Liver (tissue), 8 donors: ENCODE measurements at regions not wholly inside any gene's neighbourhood (a gene's known extent, or its start where the extent isn't known, plus 50 kb on each side); places are given as distances from the start of the nearest gene placed in this dataset.

ENCODE experiments used
- DNase-seq: peaks from one replicate; pipeline ENCODE4 v3.0.0-alpha.2; 2017; ENCODE audit warnings: low spot score
- H3K27ac ChIP-seq, 2 donors: one replicate each; pipeline ENCODE4 v1.7.0; 2013; ENCODE audit warnings: inconsistent platforms in 2 of 2, low read length in 2 of 2, control low read depth in 1 of 2, low read depth in 1 of 2, mild to moderate bottlenecking in 1 of 2
- H3K27me3 ChIP-seq, 4 donors: one replicate each; pipeline versions ENCODE4 v1.6.1 to v1.7.0; 2013; ENCODE audit warnings: low read length in 3 of 4, inconsistent platforms in 1 of 4, mild to moderate bottlenecking in 1 of 4, moderate library complexity in 1 of 4; ENCODE audit not compliant: control insufficient read depth in 4 of 4, insufficient read depth in 4 of 4
- H3K36me3 ChIP-seq, 4 donors: one replicate each; pipeline versions ENCODE4 v1.6.1 to v1.7.0; 2013; ENCODE audit warnings: low read length in 3 of 4, mild to moderate bottlenecking in 3 of 4, low read depth in 1 of 4, moderate library complexity in 1 of 4; ENCODE audit not compliant: control insufficient read depth in 4 of 4, insufficient read depth in 3 of 4
- H3K4me1 ChIP-seq, 4 donors: one replicate each; pipeline versions ENCODE4 v1.6.1 to v1.7.0; 2013; ENCODE audit warnings: low read length in 3 of 4, mild to moderate bottlenecking in 3 of 4, moderate library complexity in 1 of 4; ENCODE audit not compliant: control insufficient read depth in 4 of 4, insufficient read depth in 4 of 4
- H3K4me3 ChIP-seq, 3 donors: one replicate each; pipeline versions ENCODE4 v1.6.1 to v1.7.0; 2013; ENCODE audit warnings: low read length in 3 of 3, control low read depth in 1 of 3, low read depth in 1 of 3, mild to moderate bottlenecking in 1 of 3
- H3K9ac ChIP-seq, 2 donors: one replicate each; pipeline ENCODE4 v1.7.0; 2013; ENCODE audit warnings: low read length in 2 of 2, mild to moderate bottlenecking in 2 of 2, moderate library complexity in 2 of 2, control low read depth in 1 of 2, low read depth in 1 of 2
- H3K9me3 ChIP-seq, 4 donors: one replicate each; pipeline versions ENCODE4 v1.6.1 to v1.7.0; 2013; ENCODE audit warnings: low read length in 3 of 4; ENCODE audit not compliant: control insufficient read depth in 4 of 4
- FOXA1 ChIP-seq: IDR thresholded peaks from 2 replicates; pipeline ENCODE4 v1.6.1; 2016; ENCODE audit warnings: antibody characterized with exemption
- FOXA2 ChIP-seq: IDR thresholded peaks from 2 replicates; pipeline ENCODE4 v1.6.1; 2016; ENCODE audit warnings: antibody characterized with exemption
- GABPA ChIP-seq, 2 donors: IDR thresholded peaks in 1 of 2; conservative IDR thresholded peaks in 1 of 2; 2 replicates each; pipeline ENCODE4 v1.6.1; 2016; ENCODE audit warnings: antibody characterized with exemption in 2 of 2, mild to moderate bottlenecking in 1 of 2, moderate library complexity in 1 of 2
- HNF4A ChIP-seq, 2 donors: conservative IDR thresholded peaks; 2 replicates each; pipeline ENCODE4 v1.6.1; 2016; ENCODE audit warnings: antibody characterized with exemption in 2 of 2, mild to moderate bottlenecking in 2 of 2
- HNF4G ChIP-seq: IDR thresholded peaks from 2 replicates; pipeline ENCODE4 v1.6.1; 2016; ENCODE audit warnings: antibody characterized with exemption
- NR2F2 ChIP-seq: IDR thresholded peaks from 2 replicates; pipeline ENCODE4 v1.6.1; 2016; ENCODE audit warnings: antibody characterized with exemption
- RAD21 ChIP-seq, 2 donors: IDR thresholded peaks; 2 replicates each; pipeline ENCODE4 v1.6.1; 2016; ENCODE audit warnings: antibody characterized with exemption in 2 of 2, mild to moderate bottlenecking in 2 of 2
- RXRA ChIP-seq, 2 donors: IDR thresholded peaks; 2 replicates each; pipeline ENCODE4 v1.6.1; 2017 to 2018; ENCODE audit warnings: antibody characterized with exemption in 2 of 2, mild to moderate bottlenecking in 1 of 2
- SP1 ChIP-seq: IDR thresholded peaks from 2 replicates; pipeline ENCODE4 v1.6.1; 2018; ENCODE audit warnings: antibody characterized with exemption, mild to moderate bottlenecking
- YY1 ChIP-seq: IDR thresholded peaks from 2 replicates; pipeline ENCODE4 v1.6.1; 2016; ENCODE audit warnings: antibody characterized with exemption, mild to moderate bottlenecking
- WGBS: extraction: QIAGEN DNeasy Blood & Tissue Kit; methylation state at CpG from one replicate; pipeline ENCODE4 v1.1.7; 2013; 5-methylcytosine and 5-hydroxymethylcytosine counted together
- TF ChIP-seq, protein P1 (sequence below): IDR thresholded peaks from 2 replicates; pipeline ENCODE4 v1.6.1; 2016; ENCODE audit warnings: antibody characterized with exemption
- TF ChIP-seq, protein P2 (sequence below): IDR thresholded peaks from 2 replicates; pipeline ENCODE4 v1.6.1; 2016; ENCODE audit warnings: antibody characterized with exemption
- TF ChIP-seq, protein P3 (sequence below): IDR thresholded peaks from 2 replicates; pipeline ENCODE4 v1.6.1; 2016; ENCODE audit warnings: antibody characterized with exemption, mild to moderate bottlenecking
- TF ChIP-seq, protein P4 (sequence below): IDR thresholded peaks from 2 replicates; pipeline ENCODE4 v1.6.1; 2016; ENCODE audit warnings: antibody characterized with exemption
- TF ChIP-seq, protein P5 (sequence below): fragments of 150-350 bp; IDR thresholded peaks from 2 replicates; pipeline ENCODE4 v1.5.1; 2017; ENCODE audit warnings: improper control_type of control experiment, low read depth, low read length; ENCODE audit not compliant: missing input control
- donor health status: healthy.
- donor health status: healthy.
- donor health status: healthy.
- donor health status: healthy.
- donor health status: healthy.

DNA sequence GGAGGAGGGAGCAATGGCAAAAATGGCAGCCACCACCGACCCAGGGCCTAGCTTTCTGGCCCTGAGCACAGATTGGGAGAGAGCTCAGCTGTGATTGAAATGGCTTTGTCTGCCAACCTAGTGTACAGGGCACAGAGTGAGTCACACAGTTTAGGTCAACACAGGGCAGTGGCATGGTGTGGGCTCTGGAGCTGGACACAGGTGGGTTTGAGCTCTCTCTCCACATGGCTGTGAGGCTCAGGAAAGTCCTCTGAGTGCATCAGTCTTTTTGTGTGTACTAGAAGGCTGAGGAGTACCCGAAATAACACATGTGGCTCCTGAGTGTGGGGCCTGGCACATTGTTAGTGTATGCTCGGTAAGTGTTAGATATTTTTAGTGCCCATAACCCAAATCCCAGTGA is 60.2 kb upstream of the LOXL4 start:
- no peak overlapping the region for H3K27ac ChIP-seq
- no peaks in the 10 kb centered on the region for H3K27me3 ChIP-seq
- WGBS = 87% methylated on average over 3 of the region's 3 CpGs
- H3K4me1 ChIP-seq = no peaks in the 10 kb centered on the region
- H3K9ac ChIP-seq = no peak overlapping the region
- no peak for DNase-seq
- peaks cover 0 to 6% (median 2%) of the 10 kb centered on the region in 4 donors for H3K9me3 ChIP-seq
- H3K4me3 ChIP-seq = no peak overlapping the region
- TF ChIP-seq FOXA2 (no peak), YY1 (no peak), SP1 (no peak), RXRA (IDR thresholded peaks at IDR 0.05) (no peak), GABPA (IDR thresholded peaks at IDR 0.05 in 1 of 2, conservative IDR thresholded peaks at IDR 0.05 in 1 of 2) (no peak), RAD21 (IDR thresholded peaks at IDR 0.05) (no peak), HNF4G (no peak), NR2F2 (no peak), HNF4A (conservative IDR thresholded peaks at IDR 0.05) (no peak)
- TF ChIP-seq, protein P1, sequence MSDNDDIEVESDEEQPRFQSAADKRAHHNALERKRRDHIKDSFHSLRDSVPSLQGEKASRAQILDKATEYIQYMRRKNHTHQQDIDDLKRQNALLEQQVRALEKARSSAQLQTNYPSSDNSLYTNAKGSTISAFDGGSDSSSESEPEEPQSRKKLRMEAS = no peak
- TF ChIP-seq, protein P2, sequence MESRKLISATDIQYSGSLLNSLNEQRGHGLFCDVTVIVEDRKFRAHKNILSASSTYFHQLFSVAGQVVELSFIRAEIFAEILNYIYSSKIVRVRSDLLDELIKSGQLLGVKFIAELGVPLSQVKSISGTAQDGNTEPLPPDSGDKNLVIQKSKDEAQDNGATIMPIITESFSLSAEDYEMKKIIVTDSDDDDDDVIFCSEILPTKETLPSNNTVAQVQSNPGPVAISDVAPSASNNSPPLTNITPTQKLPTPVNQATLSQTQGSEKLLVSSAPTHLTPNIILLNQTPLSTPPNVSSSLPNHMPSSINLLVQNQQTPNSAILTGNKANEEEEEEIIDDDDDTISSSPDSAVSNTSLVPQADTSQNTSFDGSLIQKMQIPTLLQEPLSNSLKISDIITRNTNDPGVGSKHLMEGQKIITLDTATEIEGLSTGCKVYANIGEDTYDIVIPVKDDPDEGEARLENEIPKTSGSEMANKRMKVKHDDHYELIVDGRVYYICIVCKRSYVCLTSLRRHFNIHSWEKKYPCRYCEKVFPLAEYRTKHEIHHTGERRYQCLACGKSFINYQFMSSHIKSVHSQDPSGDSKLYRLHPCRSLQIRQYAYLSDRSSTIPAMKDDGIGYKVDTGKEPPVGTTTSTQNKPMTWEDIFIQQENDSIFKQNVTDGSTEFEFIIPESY = no peak
- TF ChIP-seq, protein P3, sequence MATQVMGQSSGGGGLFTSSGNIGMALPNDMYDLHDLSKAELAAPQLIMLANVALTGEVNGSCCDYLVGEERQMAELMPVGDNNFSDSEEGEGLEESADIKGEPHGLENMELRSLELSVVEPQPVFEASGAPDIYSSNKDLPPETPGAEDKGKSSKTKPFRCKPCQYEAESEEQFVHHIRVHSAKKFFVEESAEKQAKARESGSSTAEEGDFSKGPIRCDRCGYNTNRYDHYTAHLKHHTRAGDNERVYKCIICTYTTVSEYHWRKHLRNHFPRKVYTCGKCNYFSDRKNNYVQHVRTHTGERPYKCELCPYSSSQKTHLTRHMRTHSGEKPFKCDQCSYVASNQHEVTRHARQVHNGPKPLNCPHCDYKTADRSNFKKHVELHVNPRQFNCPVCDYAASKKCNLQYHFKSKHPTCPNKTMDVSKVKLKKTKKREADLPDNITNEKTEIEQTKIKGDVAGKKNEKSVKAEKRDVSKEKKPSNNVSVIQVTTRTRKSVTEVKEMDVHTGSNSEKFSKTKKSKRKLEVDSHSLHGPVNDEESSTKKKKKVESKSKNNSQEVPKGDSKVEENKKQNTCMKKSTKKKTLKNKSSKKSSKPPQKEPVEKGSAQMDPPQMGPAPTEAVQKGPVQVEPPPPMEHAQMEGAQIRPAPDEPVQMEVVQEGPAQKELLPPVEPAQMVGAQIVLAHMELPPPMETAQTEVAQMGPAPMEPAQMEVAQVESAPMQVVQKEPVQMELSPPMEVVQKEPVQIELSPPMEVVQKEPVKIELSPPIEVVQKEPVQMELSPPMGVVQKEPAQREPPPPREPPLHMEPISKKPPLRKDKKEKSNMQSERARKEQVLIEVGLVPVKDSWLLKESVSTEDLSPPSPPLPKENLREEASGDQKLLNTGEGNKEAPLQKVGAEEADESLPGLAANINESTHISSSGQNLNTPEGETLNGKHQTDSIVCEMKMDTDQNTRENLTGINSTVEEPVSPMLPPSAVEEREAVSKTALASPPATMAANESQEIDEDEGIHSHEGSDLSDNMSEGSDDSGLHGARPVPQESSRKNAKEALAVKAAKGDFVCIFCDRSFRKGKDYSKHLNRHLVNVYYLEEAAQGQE = no peak
- TF ChIP-seq, protein P4, sequence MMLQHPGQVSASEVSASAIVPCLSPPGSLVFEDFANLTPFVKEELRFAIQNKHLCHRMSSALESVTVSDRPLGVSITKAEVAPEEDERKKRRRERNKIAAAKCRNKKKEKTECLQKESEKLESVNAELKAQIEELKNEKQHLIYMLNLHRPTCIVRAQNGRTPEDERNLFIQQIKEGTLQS = no peak
- H3K36me3 ChIP-seq = no peaks in the 10 kb centered on the region

DNA sequence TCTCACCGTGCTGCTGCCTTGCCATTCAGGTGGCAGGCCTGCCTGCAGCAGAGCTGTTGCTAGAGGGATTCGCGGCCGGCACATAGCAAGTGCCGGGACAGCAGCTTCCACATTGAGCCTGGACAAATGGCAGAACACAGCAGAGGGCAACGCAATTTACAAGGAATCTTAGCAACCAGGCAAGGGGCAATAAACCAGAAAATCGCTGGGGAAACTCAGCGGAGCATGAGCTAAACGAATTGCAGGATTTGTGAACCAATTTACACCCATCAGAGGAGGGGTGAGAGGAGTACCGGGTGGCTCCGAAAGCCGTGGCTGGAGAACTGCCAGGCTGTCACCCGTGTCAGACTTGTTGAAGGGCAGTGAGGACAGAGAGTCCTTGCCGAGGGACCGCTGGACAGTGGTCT is 58.6 kb upstream of the LOXL4 start:
- WGBS = 59% methylated on average over 15 of the region's 15 CpGs
- no peak overlapping the region for H3K27ac ChIP-seq
- no peaks in the 10 kb centered on the region for H3K4me1 ChIP-seq
- no peak overlapping the region for H3K9ac ChIP-seq
- H3K36me3 ChIP-seq = no peaks in the 10 kb centered on the region
- no peak for TF ChIP-seq RAD21 (IDR thresholded peaks at IDR 0.05)
- TF ChIP-seq GABPA (IDR thresholded peaks at IDR 0.05 in 1 of 2, conservative IDR thresholded peaks at IDR 0.05 in 1 of 2) = no peak
- no peak for TF ChIP-seq NR2F2
- TF ChIP-seq RXRA (IDR thresholded peaks at IDR 0.05) = no peak
- TF ChIP-seq, protein P4 = no peak
- TF ChIP-seq, protein P5, sequence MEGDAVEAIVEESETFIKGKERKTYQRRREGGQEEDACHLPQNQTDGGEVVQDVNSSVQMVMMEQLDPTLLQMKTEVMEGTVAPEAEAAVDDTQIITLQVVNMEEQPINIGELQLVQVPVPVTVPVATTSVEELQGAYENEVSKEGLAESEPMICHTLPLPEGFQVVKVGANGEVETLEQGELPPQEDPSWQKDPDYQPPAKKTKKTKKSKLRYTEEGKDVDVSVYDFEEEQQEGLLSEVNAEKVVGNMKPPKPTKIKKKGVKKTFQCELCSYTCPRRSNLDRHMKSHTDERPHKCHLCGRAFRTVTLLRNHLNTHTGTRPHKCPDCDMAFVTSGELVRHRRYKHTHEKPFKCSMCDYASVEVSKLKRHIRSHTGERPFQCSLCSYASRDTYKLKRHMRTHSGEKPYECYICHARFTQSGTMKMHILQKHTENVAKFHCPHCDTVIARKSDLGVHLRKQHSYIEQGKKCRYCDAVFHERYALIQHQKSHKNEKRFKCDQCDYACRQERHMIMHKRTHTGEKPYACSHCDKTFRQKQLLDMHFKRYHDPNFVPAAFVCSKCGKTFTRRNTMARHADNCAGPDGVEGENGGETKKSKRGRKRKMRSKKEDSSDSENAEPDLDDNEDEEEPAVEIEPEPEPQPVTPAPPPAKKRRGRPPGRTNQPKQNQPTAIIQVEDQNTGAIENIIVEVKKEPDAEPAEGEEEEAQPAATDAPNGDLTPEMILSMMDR = no peak
- TF ChIP-seq FOXA1 = no peak
- no peak for TF ChIP-seq FOXA2
- TF ChIP-seq, protein P2 = no peak
- no peak for TF ChIP-seq YY1
- TF ChIP-seq, protein P1 = no peak
- no peak for TF ChIP-seq SP1
- H3K9me3 ChIP-seq = peaks cover 0 to 6% (median 2%) of the 10 kb centered on the region in 4 donors
- DNase-seq = no peak
- H3K27me3 ChIP-seq = no peaks in the 10 kb centered on the region
- no peak overlapping the region for H3K4me3 ChIP-seq
